ENCODE measurements at regions not wholly inside any gene's neighbourhood (a gene's known extent, or its start where the extent isn't known, plus 50 kb on each side); places are given as distances from the start of the nearest gene placed in this dataset.

DNA sequence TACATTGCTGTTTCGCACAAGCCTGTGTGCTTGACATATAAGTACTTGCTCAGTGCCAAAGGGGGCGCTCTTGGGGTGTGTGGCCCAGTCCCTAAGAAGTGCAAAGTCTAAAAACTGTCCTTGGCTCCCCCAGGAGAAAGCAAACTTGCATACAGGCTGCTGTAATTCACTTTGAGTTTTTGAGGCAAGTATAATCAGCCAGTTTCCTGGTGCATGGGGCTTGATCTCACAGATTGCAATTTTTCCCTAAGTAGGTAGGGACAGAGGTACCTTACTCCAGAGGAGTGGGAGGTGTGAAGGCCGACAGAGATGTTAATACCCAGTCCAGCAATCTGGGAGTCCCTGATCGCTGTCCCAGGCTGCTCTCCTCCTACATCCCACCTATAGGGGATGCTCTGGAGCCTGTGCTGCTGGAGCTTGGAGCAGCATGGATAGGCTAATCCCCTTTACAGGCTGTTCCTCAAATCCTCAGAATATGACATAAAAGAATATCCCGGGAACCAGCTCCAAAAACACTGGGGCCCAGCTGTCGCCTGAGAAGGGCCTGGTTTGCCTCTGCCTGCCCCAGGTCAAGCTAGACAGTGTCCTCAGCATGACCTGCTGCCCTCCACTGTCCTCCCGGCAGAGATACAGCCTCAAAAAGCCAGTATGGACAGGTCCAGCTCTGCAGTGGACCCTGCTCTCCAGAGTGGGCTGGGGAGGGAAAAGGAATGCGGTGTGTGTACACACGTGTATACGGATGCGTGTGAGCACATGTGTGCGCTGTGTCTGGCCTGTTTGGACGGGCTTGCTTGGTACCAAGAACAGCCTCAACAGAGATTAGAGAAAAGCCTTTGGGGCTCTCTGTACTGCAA is 136.5 kb upstream of the HAAO start:
- DNase-seq = peak; percentile 58

GRCh38 chr2:42928161-42928691 is 135.8 kb upstream of the HAAO start:
- peak; percentile 22 for DNase-seq

DNA sequence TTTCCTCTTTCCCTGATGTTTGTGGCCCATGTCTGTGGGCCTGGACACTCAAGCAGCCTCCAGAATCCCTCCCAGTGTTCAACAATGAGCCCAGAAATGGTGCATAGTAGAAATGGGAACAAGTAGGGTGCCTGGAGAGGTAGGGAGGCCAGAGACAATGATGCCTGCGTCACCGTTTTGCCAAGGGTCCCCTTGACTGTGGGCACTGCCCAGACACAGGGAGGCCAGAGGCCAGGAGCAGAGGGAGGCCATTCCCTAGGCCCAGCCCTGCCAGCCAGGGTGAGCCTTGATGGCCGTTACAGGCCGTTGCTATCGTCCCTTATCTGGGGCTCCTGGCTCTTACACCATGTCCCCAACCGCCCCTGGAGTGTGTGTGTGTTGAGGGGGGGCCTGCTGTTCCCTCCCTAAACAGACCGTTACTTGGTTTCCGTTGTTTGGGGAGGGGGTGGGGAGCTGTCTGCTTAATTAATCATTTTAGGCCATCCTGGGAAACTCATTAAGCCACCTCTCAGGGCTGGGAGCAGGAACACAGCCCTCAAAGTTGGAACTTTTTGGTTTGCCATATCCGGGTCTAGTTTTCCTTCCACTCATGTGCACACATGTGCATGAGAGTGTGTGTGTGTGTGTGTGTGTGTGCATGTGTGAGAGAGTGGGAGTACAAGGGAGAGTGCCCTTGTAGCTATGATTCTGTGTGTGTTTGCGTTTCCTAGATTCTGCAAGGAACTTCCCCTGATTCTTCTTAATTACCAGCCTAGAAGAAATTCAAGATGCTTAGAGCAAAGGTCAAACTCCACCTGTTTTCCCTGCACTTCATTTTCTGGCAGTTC is 135.2 kb upstream of the HAAO start:
- peak; percentile 73 for DNase-seq

DNA sequence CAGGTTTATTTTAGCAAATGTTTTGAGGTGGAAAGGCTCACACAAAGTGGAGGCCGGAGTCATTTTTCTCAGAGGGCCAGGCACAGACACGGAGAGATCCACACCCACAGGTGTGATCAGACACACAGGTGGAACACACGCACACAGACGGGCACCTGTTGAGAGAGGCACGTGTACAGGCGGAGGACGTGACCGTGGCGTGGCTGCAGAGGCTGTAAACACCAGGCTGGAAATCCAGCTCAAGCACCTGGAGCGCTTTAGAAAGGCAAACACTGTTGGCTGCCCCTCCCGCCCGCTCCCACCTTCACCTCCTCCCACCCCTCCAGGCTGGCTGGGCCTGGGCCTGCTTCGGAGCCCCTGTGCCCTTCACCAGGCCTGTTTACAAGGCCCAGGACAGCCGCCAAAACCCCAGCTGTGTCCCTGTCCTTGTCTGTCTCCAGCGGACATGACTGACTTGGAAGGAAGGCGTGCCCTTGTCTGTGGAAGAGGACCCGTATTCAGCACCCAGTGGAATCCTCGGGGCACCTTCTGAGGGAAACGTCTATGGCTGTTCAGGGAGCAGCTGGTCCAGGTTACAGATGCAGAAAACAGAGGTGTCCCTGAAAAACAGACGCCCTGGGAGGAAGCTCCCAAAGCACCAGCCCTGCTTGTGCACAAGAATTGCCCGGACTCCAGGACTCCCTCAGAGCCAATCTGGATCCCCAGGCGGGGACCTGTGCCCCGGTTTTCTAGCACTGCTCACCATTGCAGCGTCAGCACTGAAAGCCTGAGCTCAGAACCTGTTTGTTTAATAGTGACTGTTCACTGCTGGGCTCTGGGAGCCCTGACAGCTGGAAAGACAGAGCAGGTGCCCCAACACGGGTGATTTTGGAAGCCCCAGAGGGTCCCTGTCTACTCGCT is 134.3 kb upstream of the HAAO start:
- DNase-seq = peak; percentile 60

DNA sequence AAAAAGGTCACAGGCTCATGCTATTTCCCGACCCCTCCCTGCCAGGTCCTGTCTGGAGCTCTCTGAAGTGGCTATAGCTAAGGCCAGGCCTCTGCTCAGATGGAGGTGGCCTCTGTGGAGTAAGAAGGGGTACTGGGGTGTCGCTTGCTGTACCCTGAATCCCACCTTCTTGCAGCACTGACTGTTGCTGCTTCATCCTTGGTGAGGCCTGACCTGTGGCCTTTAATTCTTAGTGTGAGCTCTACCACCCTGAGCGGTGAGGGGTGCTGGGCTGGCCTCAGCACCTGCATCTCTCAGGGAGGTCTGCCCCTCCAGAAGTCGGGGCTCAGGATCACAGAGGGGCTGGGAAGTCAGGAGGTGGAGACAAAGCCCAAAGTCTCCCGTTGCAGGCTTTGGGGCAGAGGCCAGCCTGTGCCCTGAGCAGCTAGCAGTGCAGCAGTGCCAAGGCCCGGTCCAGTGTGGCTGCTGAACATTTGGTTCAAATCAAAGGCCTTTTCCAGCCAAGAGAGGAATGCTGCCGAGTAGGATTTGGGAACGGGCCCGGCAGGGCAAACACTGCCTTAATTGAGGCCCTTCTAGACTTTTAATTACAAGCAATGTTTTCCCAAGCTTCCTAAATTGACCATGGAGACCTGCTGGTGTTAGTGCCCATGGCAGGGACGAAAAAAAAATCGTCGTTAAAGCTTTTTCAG is 133.5 kb upstream of the HAAO start:
- DNase-seq = peak; percentile 73

DNA sequence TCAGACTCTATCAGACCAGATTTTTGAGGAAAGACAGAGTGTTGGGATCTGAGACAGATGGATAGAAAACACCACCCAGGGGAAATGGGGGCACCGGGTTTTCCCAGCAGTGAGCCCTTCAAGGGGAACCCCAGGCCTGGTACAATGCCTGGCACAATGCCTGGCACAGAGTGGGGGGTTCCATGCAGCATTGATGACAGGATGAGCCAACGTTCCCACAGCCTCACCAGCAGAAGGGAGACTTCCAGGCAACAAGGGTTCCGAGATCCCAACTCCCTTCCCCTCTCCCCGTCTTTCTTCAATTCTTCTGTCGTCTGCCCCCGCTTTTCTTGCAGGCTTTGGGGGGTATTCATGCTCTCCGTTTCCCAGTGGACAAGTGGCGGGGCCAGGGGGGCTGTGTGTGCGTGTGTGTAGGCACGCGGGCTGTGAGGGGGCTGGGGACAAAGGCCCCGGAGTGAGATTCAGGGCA is 132.1 kb upstream of the HAAO start:
- DNase-seq = no peak

- DNase-seq = no peak
These were observed 131.4 kb upstream of the HAAO start for GRCh38 chr2:42923580-42924417.

DNA sequence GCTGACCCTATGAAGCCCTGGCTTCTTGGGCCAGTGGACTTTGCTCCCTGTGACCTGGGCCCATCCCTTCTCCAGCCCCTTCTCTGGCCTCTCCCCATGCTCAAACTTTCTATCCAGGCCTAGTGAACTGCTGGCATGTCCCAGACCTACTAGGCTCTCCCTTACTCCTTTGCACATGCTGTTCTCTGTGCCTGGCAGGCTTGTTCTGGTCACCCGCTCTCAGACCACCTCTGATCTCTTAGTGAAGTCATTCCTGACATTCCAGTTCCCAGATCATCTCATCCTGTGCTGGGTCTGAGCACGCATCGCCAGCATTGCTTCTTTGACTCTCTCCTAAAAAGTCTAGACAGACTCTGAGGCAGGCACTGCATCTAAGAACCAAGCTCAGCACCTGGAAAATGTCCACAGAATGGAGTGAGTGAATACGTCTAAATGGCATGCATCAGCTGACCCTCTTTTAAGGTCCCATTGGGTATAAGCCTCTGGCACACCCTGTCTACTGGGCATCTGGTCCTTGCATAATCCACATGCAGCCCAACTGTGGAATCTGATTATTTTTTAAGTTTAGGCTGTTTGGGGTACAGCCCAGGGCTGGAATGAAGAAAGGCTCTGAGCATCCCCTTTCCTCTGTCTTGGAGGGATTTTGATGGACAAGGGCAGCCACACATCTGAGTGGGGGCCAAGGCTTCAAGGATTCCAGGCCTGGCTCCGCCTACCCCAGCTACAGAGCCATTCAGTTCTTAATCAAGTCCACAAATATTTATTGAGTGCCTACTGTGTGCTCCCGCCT is 130.6 kb upstream of the HAAO start:
- DNase-seq = peak; percentile 62

DNA sequence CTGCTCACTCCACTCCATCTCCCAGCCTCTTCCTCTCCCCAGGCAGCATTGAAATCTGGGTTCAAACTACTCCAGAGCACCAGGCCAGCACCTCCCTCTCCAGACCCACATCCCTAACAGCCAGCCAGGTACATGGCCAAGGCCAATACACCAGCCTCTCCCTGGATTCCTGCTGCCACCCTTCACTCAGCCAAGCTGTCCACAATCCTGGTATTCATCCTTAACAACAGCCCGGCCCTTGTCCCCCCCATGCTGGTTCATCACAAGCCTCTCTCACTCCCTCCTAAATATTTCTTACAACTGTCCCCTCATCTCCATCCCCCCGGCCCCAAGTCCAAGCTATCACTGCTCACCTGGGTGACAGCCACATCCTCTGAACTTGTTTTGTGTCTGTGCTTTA is 129.9 kb upstream of the HAAO start:
- DNase-seq = peak; percentile 19

- DNase-seq = peak; percentile 21
These were observed 129.3 kb upstream of the HAAO start for GRCh38 chr2:42921721-42922120.

DNA sequence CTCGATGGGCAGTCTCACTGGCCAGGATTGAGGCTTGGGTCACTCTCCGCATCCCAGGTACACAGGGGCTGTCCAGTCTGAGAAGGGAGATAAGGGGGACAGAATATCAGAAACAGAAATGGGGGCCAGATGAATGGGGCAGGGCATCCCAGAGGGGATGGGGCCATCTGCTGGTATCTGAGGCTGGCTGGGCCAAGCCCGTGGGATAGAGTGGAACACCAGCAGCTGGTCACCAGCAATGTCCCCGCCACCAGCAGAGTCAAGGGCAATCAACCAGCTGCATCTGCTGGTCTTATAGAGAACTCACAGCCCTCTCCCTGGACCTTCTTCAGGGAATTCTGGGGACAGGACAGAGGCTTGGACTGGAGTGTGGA is 128.8 kb upstream of the HAAO start:
- peak; percentile 15 for DNase-seq

GRCh38 chr2:42920446-42921146 is 128.2 kb upstream of the HAAO start:
- DNase-seq = peak; percentile 13

- peak; percentile 43 for DNase-seq
These were observed 126.4 kb upstream of the HAAO start for GRCh38 chr2:42918671-42919318.

- DNase-seq = no peak
These were observed 125.7 kb upstream of the HAAO start for GRCh38 chr2:42918041-42918440.

GRCh38 chr2:42917425-42917927 is 125.1 kb upstream of the HAAO start:
- peak; percentile 38 for DNase-seq

GRCh38 chr2:42916324-42916723 is 123.9 kb upstream of the HAAO start:
- DNase-seq = no peak

GRCh38 chr2:42914860-42915259 is 122.5 kb upstream of the HAAO start:
- DNase-seq = no peak

GRCh38 chr2:42914314-42914713 is 121.9 kb upstream of the HAAO start:
- no peak for DNase-seq

All from femur (tissue), 1 donor.